A673 (cell line): ENCODE measurements at regions not wholly inside any gene's neighbourhood (a gene's known extent, or its start where the extent isn't known, plus 50 kb on each side); places are given as distances from the start of the nearest gene placed in this dataset.

Experiments
- BruUV-seq: library from RNA; stranded (reverse); fragments of 400-500 nt; replicated peaks from 2 replicates; lab custom pipeline; 2021; lab: Mats Ljungman, UMichigan
- CTCF ChIA-PET: fragments of 300-600 bp; sonication (Branson Sonifier 250); formaldehyde crosslinking; loops from one replicate; lab custom pipeline; 2022; ENCODE audit warnings: antibody characterized with exemption; lab: Charles Lee
- POLR2A ChIA-PET: fragments of 300-600 bp; sonication (Branson Sonifier 250); formaldehyde crosslinking; loops from one replicate; lab custom pipeline; 2022; ENCODE audit warnings: antibody characterized with exemption; ENCODE audit not compliant: low non-redundant PET; lab: Charles Lee
- DNase-seq: peaks from one replicate; pipeline ENCODE4 v3.0.0-alpha.2; 2015; ENCODE audit warnings: low spot score
- H3K27ac ChIP-seq: fragments of 200-600 bp; sonication (generic); 2 replicates; pipeline ENCODE4 v1.5.1; 2016; ENCODE audit warnings: mixed run types, low read depth, mild to moderate bottlenecking, mixed read lengths, antibody characterized with exemption, low read length; ENCODE audit not compliant: poor library complexity, severe bottlenecking
- H3K27me3 ChIP-seq: fragments of 200-600 bp; sonication (generic); replicated peaks from 2 replicates; pipeline ENCODE4 v1.6.1; 2017; ENCODE audit warnings: mixed run types, low read depth, mild to moderate bottlenecking, mixed read lengths, antibody characterized with exemption, low read length; ENCODE audit not compliant: insufficient read depth, poor library complexity
- H3K36me3 ChIP-seq: fragments of 200-600 bp; sonication (generic); 2 replicates; pipeline ENCODE4 v1.6.1; 2016; ENCODE audit warnings: mixed run types, mild to moderate bottlenecking, mixed read lengths, antibody characterized with exemption, low read length; ENCODE audit not compliant: insufficient read depth, poor library complexity, severe bottlenecking
- H3K4me1 ChIP-seq: fragments of 200-600 bp; sonication (generic); 2 replicates; pipeline ENCODE4 v1.6.1; 2017; ENCODE audit warnings: mixed run types, mild to moderate bottlenecking, mixed read lengths, antibody characterized with exemption, low read length; ENCODE audit not compliant: insufficient read depth, poor library complexity, severe bottlenecking
- H3K4me3 ChIP-seq: fragments of 200-600 bp; sonication (generic); 2 replicates; pipeline ENCODE4 v1.5.1; 2016; ENCODE audit warnings: low read depth, mixed run types, mild to moderate bottlenecking, mixed read lengths, low read length; ENCODE audit not compliant: poor library complexity, severe bottlenecking
- H3K9me3 ChIP-seq: fragments of 200-600 bp; sonication (generic); 2 replicates; pipeline ENCODE4 v1.6.1; 2016; ENCODE audit warnings: mixed run types, low read depth, mild to moderate bottlenecking, mixed read lengths, antibody characterized with exemption, low read length; ENCODE audit not compliant: poor library complexity, severe bottlenecking
- CTCF ChIP-seq: fragments of 300-800, 200-600 bp; sonication (generic); conservative IDR thresholded peaks from 2 replicates; pipeline ENCODE4 v1.5.1; 2017; ENCODE audit warnings: low read depth, mild to moderate bottlenecking, antibody characterized with exemption, low read length, moderate library complexity, mixed read lengths
- EZH2 ChIP-seq: fragments of 200-600 bp; sonication (generic); IDR thresholded peaks from 2 replicates; pipeline ENCODE4 v1.6.1; 2017; ENCODE audit warnings: borderline replicate concordance, low read depth, mild to moderate bottlenecking, mixed read lengths, antibody characterized with exemption, low read length; ENCODE audit not compliant: poor library complexity, severe bottlenecking
- intact Hi-C: fragments of 100-400 bp; cut with micrococcal nuclease; formaldehyde crosslinking; loops from one replicate; pipeline ENCODE4 v1.10.0; 2022; ENCODE audit not compliant: unreplicated experiment

- TF ChIP-seq EZH2 = no peak
- no peak for TF ChIP-seq CTCF
- intact Hi-C loops = no loop called here
- ChIA-PET CTCF (no interaction called here), POLR2A (interaction anchor here (0.6 kb wide), 1 partner anchor 182 kb away, joined by 5 read pairs; no protein-coding TSS in a partner anchor)
- Histone ChIP-seq H3K4me1 (no peaks in the 10 kb centered on the region), H3K27ac (no peak overlapping the region), H3K9me3 (peaks cover 10% of the 10 kb centered on the region), H3K27me3 (no peaks in the 10 kb centered on the region), H3K36me3 (no peaks in the 10 kb centered on the region), H3K4me3 (no peak overlapping the region)
- no TSS peak for BruUV-seq
- no peak for DNase-seq
These were observed 178.2 kb upstream of the IMPG1 start for GRCh38 chr6:76250666-76251065.

GRCh38 chr6:76247527-76247926 is 175.1 kb upstream of the IMPG1 start:
- BruUV-seq = no TSS peak
- Histone ChIP-seq H3K27me3 (no peaks in the 10 kb centered on the region), H3K4me3 (no peak overlapping the region), H3K36me3 (no peaks in the 10 kb centered on the region), H3K4me1 (no peaks in the 10 kb centered on the region), H3K27ac (no peak overlapping the region), H3K9me3 (peaks cover 24% of the 10 kb centered on the region)
- CTCF ChIA-PET = no interaction called here
- TF ChIP-seq CTCF (no peak), EZH2 (no peak)
- no peak for DNase-seq
- intact Hi-C loops = no loop called here
- POLR2A ChIA-PET = no interaction called here

GRCh38 chr6:76240092-76240491 is 167.6 kb upstream of the IMPG1 start:
- POLR2A ChIA-PET = no interaction called here
- intact Hi-C loops = no loop called here
- H3K27ac ChIP-seq = no peak overlapping the region
- no peaks in the 10 kb centered on the region for H3K27me3 ChIP-seq
- peaks cover 31% of the 10 kb centered on the region for H3K9me3 ChIP-seq
- H3K36me3 ChIP-seq = no peaks in the 10 kb centered on the region
- TF ChIP-seq EZH2 = no peak
- no peak for TF ChIP-seq CTCF
- H3K4me1 ChIP-seq = no peaks in the 10 kb centered on the region
- CTCF ChIA-PET = no interaction called here
- no peak for DNase-seq
- BruUV-seq = no TSS peak
- no peak overlapping the region for H3K4me3 ChIP-seq
